ENCODE measurements at regions not wholly inside any gene's neighbourhood (a gene's known extent, or its start where the extent isn't known, plus 50 kb on each side); places are given as distances from the start of the nearest gene placed in this dataset.

DNA sequence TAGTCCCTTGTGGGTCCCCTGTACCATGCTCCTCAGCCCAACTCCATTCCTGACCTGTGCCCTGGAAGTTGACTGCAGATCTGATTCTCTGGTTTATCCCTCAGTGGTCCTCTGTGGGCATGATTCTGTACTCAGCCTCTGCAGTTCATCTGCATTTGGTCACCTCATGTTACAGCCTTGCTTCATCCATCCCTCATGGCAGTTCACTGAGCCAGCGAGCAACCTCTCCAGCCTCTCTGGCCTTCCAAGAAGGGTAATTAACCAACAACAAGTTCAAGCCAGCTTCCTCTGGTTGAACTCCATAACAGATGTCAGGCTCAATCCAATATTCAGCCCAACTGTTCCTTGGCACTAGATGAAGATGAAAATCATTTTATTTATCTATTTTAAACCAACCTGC, 509.5 kb downstream of the NTRK3 start:
- 77 to 88% methylated on average over 1 of the region's 1 CpG for WGBS, 2 donors
- DNase-seq (no peak), ATAC-seq (no peak)
- Histone ChIP-seq H3K4me3 (no peak overlapping the region), H3K4me1 (no peaks in the 10 kb centered on the region), H3K36me3 (replicated peaks in 1 of 2; ENCODE audit: insufficient read depth in 1 of 2, low read depth in 2 of 2) (no peaks in the 10 kb centered on the region), H3K27me3 (no peaks in the 10 kb centered on the region), H3K27ac (no peak overlapping the region), H3K9me3 (no peaks in the 10 kb centered on the region)
- TF ChIP-seq, protein P1, sequence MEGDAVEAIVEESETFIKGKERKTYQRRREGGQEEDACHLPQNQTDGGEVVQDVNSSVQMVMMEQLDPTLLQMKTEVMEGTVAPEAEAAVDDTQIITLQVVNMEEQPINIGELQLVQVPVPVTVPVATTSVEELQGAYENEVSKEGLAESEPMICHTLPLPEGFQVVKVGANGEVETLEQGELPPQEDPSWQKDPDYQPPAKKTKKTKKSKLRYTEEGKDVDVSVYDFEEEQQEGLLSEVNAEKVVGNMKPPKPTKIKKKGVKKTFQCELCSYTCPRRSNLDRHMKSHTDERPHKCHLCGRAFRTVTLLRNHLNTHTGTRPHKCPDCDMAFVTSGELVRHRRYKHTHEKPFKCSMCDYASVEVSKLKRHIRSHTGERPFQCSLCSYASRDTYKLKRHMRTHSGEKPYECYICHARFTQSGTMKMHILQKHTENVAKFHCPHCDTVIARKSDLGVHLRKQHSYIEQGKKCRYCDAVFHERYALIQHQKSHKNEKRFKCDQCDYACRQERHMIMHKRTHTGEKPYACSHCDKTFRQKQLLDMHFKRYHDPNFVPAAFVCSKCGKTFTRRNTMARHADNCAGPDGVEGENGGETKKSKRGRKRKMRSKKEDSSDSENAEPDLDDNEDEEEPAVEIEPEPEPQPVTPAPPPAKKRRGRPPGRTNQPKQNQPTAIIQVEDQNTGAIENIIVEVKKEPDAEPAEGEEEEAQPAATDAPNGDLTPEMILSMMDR (IDR thresholded peaks at IDR 0.05) = no peak
- TF ChIP-seq POLR2A (IDR thresholded peaks at IDR 0.05) = no peak
- intact Hi-C loops (cut with DNase I) = no loop called here

DNA sequence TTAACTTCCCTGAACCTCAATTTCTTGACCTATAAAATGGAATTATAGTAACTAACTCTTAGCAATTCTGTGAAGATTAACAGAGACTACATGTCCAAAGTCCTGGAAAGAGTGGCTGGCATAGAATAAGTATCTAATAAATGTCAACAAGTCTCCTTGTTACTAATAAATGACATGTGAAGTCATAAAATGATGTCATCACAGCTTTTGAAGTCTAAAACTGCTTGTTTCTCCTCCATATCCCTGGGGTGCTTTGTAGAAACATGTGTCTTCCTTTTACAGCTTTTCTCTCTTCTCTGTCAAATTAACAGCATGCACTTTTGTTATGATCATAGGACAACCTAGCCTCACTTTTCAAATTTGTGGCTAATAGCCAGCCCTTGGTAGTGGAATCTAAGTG, 510.2 kb downstream of the NTRK3 start:
- ATAC-seq = no peak

DNA sequence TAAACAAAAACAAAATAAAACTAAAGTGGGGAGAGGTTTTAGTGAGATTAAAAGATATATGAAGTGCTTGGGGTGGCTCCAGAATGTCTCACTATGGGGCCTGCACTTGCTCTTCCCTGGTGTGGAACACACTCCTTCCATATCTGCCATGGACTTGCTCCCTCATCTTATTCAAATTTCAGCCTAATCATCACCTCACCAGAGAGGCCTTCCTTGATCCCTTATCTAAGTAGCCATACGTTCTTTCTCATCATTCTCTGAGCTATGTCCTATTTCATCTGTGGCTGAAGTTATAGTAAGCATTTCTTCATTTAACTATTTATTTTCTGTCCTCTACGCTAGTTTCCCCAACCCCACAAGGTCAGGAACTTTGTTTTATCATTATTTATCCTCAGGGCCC, 511.7 kb downstream of the NTRK3 start:
- intact Hi-C loops (cut with DNase I) = no loop called here
- H3K27ac ChIP-seq = no peak overlapping the region
- TF ChIP-seq, protein P1 (IDR thresholded peaks at IDR 0.05) = no peak
- no peak for TF ChIP-seq POLR2A (IDR thresholded peaks at IDR 0.05)
- WGBS, 2 donors = 68 to 74% methylated on average over 2 of the region's 2 CpGs
- no peaks in the 10 kb centered on the region for H3K27me3 ChIP-seq
- no peaks in the 10 kb centered on the region for H3K9me3 ChIP-seq
- no peak overlapping the region for H3K4me3 ChIP-seq
- H3K36me3 ChIP-seq (replicated peaks in 1 of 2; ENCODE audit: insufficient read depth in 1 of 2, low read depth in 2 of 2) = no peaks in the 10 kb centered on the region
- no peaks in the 10 kb centered on the region for H3K4me1 ChIP-seq
- ATAC-seq = no peak
- DNase-seq = no peak

More for the DNA sequence above, 510.2 kb downstream of the NTRK3 start:
- TF ChIP-seq POLR2A (IDR thresholded peaks at IDR 0.05) = no peak
- TF ChIP-seq, protein P1 (IDR thresholded peaks at IDR 0.05) = no peak
- Histone ChIP-seq H3K9me3 (no peaks in the 10 kb centered on the region), H3K27ac (no peak overlapping the region), H3K4me3 (no peak overlapping the region), H3K27me3 (no peaks in the 10 kb centered on the region), H3K36me3 (replicated peaks in 1 of 2; ENCODE audit: insufficient read depth in 1 of 2, low read depth in 2 of 2) (no peaks in the 10 kb centered on the region), H3K4me1 (no peaks in the 10 kb centered on the region)
- DNase-seq = no peak
- intact Hi-C loops (cut with DNase I) = no loop called here

DNA sequence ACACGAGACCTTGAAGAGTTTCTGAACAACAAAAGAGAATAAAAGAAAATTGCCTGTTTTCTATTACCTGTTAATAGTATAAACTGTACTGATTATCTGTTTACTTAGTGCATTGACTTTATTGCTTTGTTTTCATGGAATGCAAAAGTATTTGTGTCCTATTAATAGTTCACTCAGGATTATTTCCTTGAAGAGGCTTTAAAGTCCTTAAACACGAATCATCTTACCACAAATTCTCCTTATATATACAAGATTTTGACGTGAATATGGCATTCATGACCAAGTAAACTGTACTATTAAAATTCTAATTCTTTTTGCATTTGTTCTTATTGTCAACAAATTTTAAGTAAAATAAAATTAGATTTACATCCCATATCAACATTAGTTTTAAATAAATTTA, 513.0 kb downstream of the NTRK3 start:
- 32 to 49% methylated on average over 3 of the region's 3 CpGs for WGBS, 2 donors
- no peaks in the 10 kb centered on the region for H3K27me3 ChIP-seq
- no peaks in the 10 kb centered on the region for H3K36me3 ChIP-seq (replicated peaks in 1 of 2; ENCODE audit: insufficient read depth in 1 of 2, low read depth in 2 of 2)
- ATAC-seq = no peak
- DNase-seq = no peak
- no peak overlapping the region for H3K27ac ChIP-seq
- no peak overlapping the region for H3K4me3 ChIP-seq
- H3K4me1 ChIP-seq = no peaks in the 10 kb centered on the region
- no peaks in the 10 kb centered on the region for H3K9me3 ChIP-seq
- TF ChIP-seq POLR2A (IDR thresholded peaks at IDR 0.05) = no peak
- TF ChIP-seq, protein P1 (IDR thresholded peaks at IDR 0.05) = no peak
- intact Hi-C loops (cut with DNase I) = no loop called here

DNA sequence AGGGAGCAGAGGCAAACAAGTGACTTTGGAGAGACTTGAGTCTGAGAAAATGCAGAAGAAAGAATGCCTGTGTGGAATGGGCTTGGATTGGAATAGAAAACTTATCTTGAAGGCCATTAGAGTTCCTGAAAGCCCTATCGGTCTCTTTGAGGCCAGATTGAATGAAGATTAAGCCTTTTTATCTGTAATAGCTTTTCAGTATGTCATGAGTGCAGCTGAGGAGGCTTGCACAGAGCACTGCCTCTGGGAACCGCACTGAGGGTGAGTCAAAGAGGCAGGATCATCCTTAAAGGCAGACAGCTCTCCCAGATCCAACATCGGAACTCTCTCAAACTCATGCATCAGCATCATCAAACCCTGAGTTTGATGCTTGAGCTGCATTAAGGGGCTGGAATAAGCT, 515.2 kb downstream of the NTRK3 start:
- Histone ChIP-seq H3K4me1 (no peaks in the 10 kb centered on the region), H3K36me3 (replicated peaks in 1 of 2; ENCODE audit: insufficient read depth in 1 of 2, low read depth in 2 of 2) (no peaks in the 10 kb centered on the region), H3K27me3 (no peaks in the 10 kb centered on the region), H3K27ac (no peak overlapping the region), H3K4me3 (no peak overlapping the region), H3K9me3 (no peaks in the 10 kb centered on the region)
- 52% methylated on average over 3 of the region's 3 CpGs for WGBS, 2 donors
- ATAC-seq (no peak), DNase-seq (no peak)
- TF ChIP-seq, protein P1 (IDR thresholded peaks at IDR 0.05) = no peak
- no peak for TF ChIP-seq POLR2A (IDR thresholded peaks at IDR 0.05)
- intact Hi-C loops (cut with DNase I) = no loop called here

Data from body of pancreas (tissue), 4 donors.